Renal pelvis (tissue), 1 donor: ENCODE measurements at regions not wholly inside any gene's neighbourhood (a gene's known extent, or its start where the extent isn't known, plus 50 kb on each side); places are given as distances from the start of the nearest gene placed in this dataset.
"Not testable (repeated sequence)": the region's sequence is repeated elsewhere in the genome, so short reads cannot be mapped to it uniquely, and the experiment has no call there.

Experiments
- DNase-seq: peaks from one replicate; pipeline ENCODE4 v3.0.0-alpha.2; 2013

- DNase-seq = no peak
Measured at GRCh38 chr6:50998905-50999304, 180.2 kb downstream of the TFAP2B start.

- no peak for DNase-seq
Measured at GRCh38 chr6:51001399-51001798, 182.7 kb downstream of the TFAP2B start.

GRCh38 chr6:51004380-51004779 is 185.7 kb downstream of the TFAP2B start:
- DNase-seq = no peak

GRCh38 chr6:51005779-51006178 is 187.1 kb downstream of the TFAP2B start:
- DNase-seq = no peak

- no peak for DNase-seq
Measured at GRCh38 chr6:51007237-51007636, 188.6 kb downstream of the TFAP2B start.

- not testable (repeated sequence) for DNase-seq
Measured at GRCh38 chr6:51008693-51009092, 190.0 kb downstream of the TFAP2B start.

GRCh38 chr6:51013376-51013775 is 194.7 kb downstream of the TFAP2B start:
- DNase-seq = no peak

- DNase-seq = no peak
Measured at GRCh38 chr6:51015394-51015793, 196.7 kb downstream of the TFAP2B start.

- DNase-seq = no peak
Measured at GRCh38 chr6:51016489-51016888, 197.8 kb downstream of the TFAP2B start.

- peak; percentile 12 for DNase-seq
Measured at GRCh38 chr6:51019806-51020205, 201.1 kb downstream of the TFAP2B start.

- no peak for DNase-seq
Measured at GRCh38 chr6:51021171-51021570, 202.5 kb downstream of the TFAP2B start.

GRCh38 chr6:51024126-51024525 is 205.5 kb downstream of the TFAP2B start:
- DNase-seq = peak; percentile 9

- no peak for DNase-seq
Measured at GRCh38 chr6:51025082-51025777, 206.6 kb downstream of the TFAP2B start.

- DNase-seq = no peak
Measured at GRCh38 chr6:51027283-51028065, 208.8 kb downstream of the TFAP2B start.

- no peak for DNase-seq
Measured at GRCh38 chr6:51028276-51028675, 209.6 kb downstream of the TFAP2B start.

- no peak for DNase-seq
Measured at GRCh38 chr6:51029561-51029960, 210.9 kb downstream of the TFAP2B start.

- DNase-seq = no peak
Measured at GRCh38 chr6:51045548-51045947, 226.9 kb downstream of the TFAP2B start.

- no peak for DNase-seq
Measured at GRCh38 chr6:51049288-51049982, 230.8 kb downstream of the TFAP2B start.

- no peak for DNase-seq
Measured at GRCh38 chr6:51049983-51050877, 231.6 kb downstream of the TFAP2B start.

GRCh38 chr6:51052716-51053115 is 234.0 kb downstream of the TFAP2B start:
- not testable (repeated sequence) for DNase-seq

- not testable (repeated sequence) for DNase-seq
Measured at GRCh38 chr6:51055316-51055715, 236.6 kb downstream of the TFAP2B start.

- no peak for DNase-seq
Measured at GRCh38 chr6:51057296-51057695, 238.6 kb downstream of the TFAP2B start.
